Colonic mucosa (tissue), 4 donors: ENCODE measurements at regions not wholly inside any gene's neighbourhood (a gene's known extent, or its start where the extent isn't known, plus 50 kb on each side); places are given as distances from the start of the nearest gene placed in this dataset.

Experiments used
- DNase-seq: peaks from one replicate; pipeline ENCODE4 v3.0.0-alpha.2; 2020
- H3K27ac ChIP-seq: fragments of 200-600 bp; one replicate; pipeline ENCODE4 v1.8.0; 2021
- H3K27me3 ChIP-seq: fragments of 200-600 bp; one replicate; pipeline ENCODE4 v1.8.0; 2021
- H3K36me3 ChIP-seq: fragments of 200-600 bp; one replicate; pipeline ENCODE4 v1.8.0; 2021
- H3K4me1 ChIP-seq: fragments of 200-600 bp; one replicate; pipeline ENCODE4 v1.8.0; 2021; ENCODE audit warnings: mild to moderate bottlenecking
- H3K4me3 ChIP-seq: fragments of 200-600 bp; one replicate; pipeline ENCODE4 v1.8.0; 2021
- H3K9ac ChIP-seq, 2 donors: one replicate each; pipeline ENCODE4 v1.7.0; 2013; ENCODE audit warnings: control low read depth in 2 of 2, low read depth in 2 of 2, low read length in 2 of 2
- H3K9me3 ChIP-seq: fragments of 200-600 bp; one replicate; pipeline ENCODE4 v1.8.0; 2021
- intact Hi-C: fragments of 100-400 bp; cut with DNase I; formaldehyde crosslinking; loops from one replicate; pipeline ENCODE4 v1.14.1; 2022
- TF ChIP-seq, protein P1 (sequence below): fragments of 200-600 bp; IDR thresholded peaks from one replicate; pipeline ENCODE4 v1.8.0; 2022; ENCODE audit warnings: antibody characterized with exemption, mild to moderate bottlenecking
- donor health status: healthy.
- donor health status: DM: no; HTN: no; CAD: no.
- donor health status: DM: no; HTN: no; CAD: no.

- Histone ChIP-seq H3K4me3 (no peak overlapping the region), H3K27me3 (no peaks in the 10 kb centered on the region), H3K9me3 (no peaks in the 10 kb centered on the region), H3K36me3 (no peaks in the 10 kb centered on the region), H3K27ac (no peak overlapping the region), H3K4me1 (no peaks in the 10 kb centered on the region), H3K9ac (no peak overlapping the region)
- TF ChIP-seq, protein P1, sequence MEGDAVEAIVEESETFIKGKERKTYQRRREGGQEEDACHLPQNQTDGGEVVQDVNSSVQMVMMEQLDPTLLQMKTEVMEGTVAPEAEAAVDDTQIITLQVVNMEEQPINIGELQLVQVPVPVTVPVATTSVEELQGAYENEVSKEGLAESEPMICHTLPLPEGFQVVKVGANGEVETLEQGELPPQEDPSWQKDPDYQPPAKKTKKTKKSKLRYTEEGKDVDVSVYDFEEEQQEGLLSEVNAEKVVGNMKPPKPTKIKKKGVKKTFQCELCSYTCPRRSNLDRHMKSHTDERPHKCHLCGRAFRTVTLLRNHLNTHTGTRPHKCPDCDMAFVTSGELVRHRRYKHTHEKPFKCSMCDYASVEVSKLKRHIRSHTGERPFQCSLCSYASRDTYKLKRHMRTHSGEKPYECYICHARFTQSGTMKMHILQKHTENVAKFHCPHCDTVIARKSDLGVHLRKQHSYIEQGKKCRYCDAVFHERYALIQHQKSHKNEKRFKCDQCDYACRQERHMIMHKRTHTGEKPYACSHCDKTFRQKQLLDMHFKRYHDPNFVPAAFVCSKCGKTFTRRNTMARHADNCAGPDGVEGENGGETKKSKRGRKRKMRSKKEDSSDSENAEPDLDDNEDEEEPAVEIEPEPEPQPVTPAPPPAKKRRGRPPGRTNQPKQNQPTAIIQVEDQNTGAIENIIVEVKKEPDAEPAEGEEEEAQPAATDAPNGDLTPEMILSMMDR, result no peak
- intact Hi-C loops, result no loop called here
- DNase-seq, result no peak
These were observed 371.3 kb upstream of the TNP1 start for GRCh38 chr2:217231212-217231611.

GRCh38 chr2:217228732-217229131, 368.9 kb upstream of the TNP1 start:
- intact Hi-C loops, result no loop called here
- no peaks in the 10 kb centered on the region for H3K36me3 ChIP-seq
- no peak overlapping the region for H3K9ac ChIP-seq
- no peaks in the 10 kb centered on the region for H3K4me1 ChIP-seq
- TF ChIP-seq, protein P1, result no peak
- H3K27ac ChIP-seq, result no peak overlapping the region
- H3K4me3 ChIP-seq, result no peak overlapping the region
- no peak for DNase-seq
- H3K9me3 ChIP-seq, result no peaks in the 10 kb centered on the region
- H3K27me3 ChIP-seq, result no peaks in the 10 kb centered on the region

- no peak for DNase-seq
- TF ChIP-seq, protein P1, result no peak
- Histone ChIP-seq H3K9ac (no peak overlapping the region), H3K4me3 (no peak overlapping the region), H3K4me1 (no peaks in the 10 kb centered on the region), H3K27me3 (no peaks in the 10 kb centered on the region), H3K36me3 (no peaks in the 10 kb centered on the region), H3K9me3 (no peaks in the 10 kb centered on the region), H3K27ac (no peak overlapping the region)
- intact Hi-C loops, result no loop called here
These were observed 367.9 kb upstream of the TNP1 start for GRCh38 chr2:217227794-217228193.

- no peak for DNase-seq
- TF ChIP-seq, protein P1, result no peak
- Histone ChIP-seq H3K36me3 (no peaks in the 10 kb centered on the region), H3K9ac (no peak overlapping the region), H3K9me3 (no peaks in the 10 kb centered on the region), H3K27me3 (no peaks in the 10 kb centered on the region), H3K27ac (no peak overlapping the region), H3K4me1 (no peaks in the 10 kb centered on the region), H3K4me3 (no peak overlapping the region)
- intact Hi-C loops, result no loop called here
These were observed 365.7 kb upstream of the TNP1 start for GRCh38 chr2:217225596-217225995.

- Histone ChIP-seq H3K36me3 (no peaks in the 10 kb centered on the region), H3K9ac (no peak overlapping the region), H3K27me3 (no peaks in the 10 kb centered on the region), H3K9me3 (no peaks in the 10 kb centered on the region), H3K27ac (no peak overlapping the region), H3K4me3 (no peak overlapping the region), H3K4me1 (no peaks in the 10 kb centered on the region)
- intact Hi-C loops, result no loop called here
- TF ChIP-seq, protein P1, result no peak
- DNase-seq, result no peak
These were observed 363.5 kb upstream of the TNP1 start for GRCh38 chr2:217223222-217223930.
